Lung (tissue), 11 donors: ENCODE measurements at regions not wholly inside any gene's neighbourhood (a gene's known extent, or its start where the extent isn't known, plus 50 kb on each side); places are given as distances from the start of the nearest gene placed in this dataset.
"Not testable (repeated sequence)": the region's sequence is repeated elsewhere in the genome, so short reads cannot be mapped to it uniquely, and the experiment has no call there.

Source experiments
- ATAC-seq: fragments of 200-7000 bp; cut with Tn5 transposase; one replicate; pipeline ENCODE4 v1.9.1; 2020; ENCODE audit warnings: moderate number of reproducible peaks; ENCODE audit not compliant: insufficient read depth, low FRiP score
- DNase-seq, 3 donors: peaks; one replicate each; pipeline ENCODE4 v3.0.0-alpha.2; 2013 to 2017
- H3K27ac ChIP-seq, 2 donors: one replicate each; pipeline ENCODE4 v1.5.1; 2013; ENCODE audit warnings: mild to moderate bottlenecking in 2 of 2, moderate library complexity in 2 of 2, control low read depth in 1 of 2, inconsistent platforms in 1 of 2, low read depth in 1 of 2, low read length in 1 of 2
- H3K27me3 ChIP-seq, 3 donors: one replicate each; pipeline ENCODE4 v1.5.1; 2013; ENCODE audit warnings: low read length in 2 of 3; ENCODE audit not compliant: control insufficient read depth in 3 of 3, insufficient read depth in 3 of 3
- H3K36me3 ChIP-seq, 4 donors: one replicate each; pipeline ENCODE4 v1.5.1; 2013; ENCODE audit warnings: low read length in 4 of 4, mild to moderate bottlenecking in 1 of 4, moderate library complexity in 1 of 4; ENCODE audit not compliant: control insufficient read depth in 4 of 4, insufficient read depth in 4 of 4
- H3K4me1 ChIP-seq, 5 donors: one replicate each; pipeline ENCODE4 v1.5.1; 2013; ENCODE audit warnings: low read length in 5 of 5, mild to moderate bottlenecking in 2 of 5, moderate library complexity in 1 of 5; ENCODE audit not compliant: control insufficient read depth in 5 of 5, insufficient read depth in 5 of 5
- H3K4me3 ChIP-seq: one replicate; pipeline ENCODE4 v1.5.1; 2013; ENCODE audit warnings: mild to moderate bottlenecking, control low read depth, moderate library complexity
- H3K9ac ChIP-seq, 2 donors: one replicate each; pipeline ENCODE4 v1.5.1; 2013; ENCODE audit warnings: low read length in 2 of 2, control low read depth in 1 of 2; ENCODE audit not compliant: insufficient read depth in 1 of 2
- H3K9me3 ChIP-seq, 4 donors: one replicate each; pipeline ENCODE4 v1.5.1; 2013; ENCODE audit warnings: low read length in 3 of 4, mild to moderate bottlenecking in 1 of 4, moderate library complexity in 1 of 4; ENCODE audit not compliant: control insufficient read depth in 4 of 4, insufficient read depth in 3 of 4
- CTCF ChIP-seq: IDR thresholded peaks from 2 replicates; pipeline ENCODE4 v1.5.1; 2012; ENCODE audit warnings: mild to moderate bottlenecking; ENCODE audit errors: control extremely low read depth, extremely low read depth
- WGBS, 2 donors: extraction: QIAGEN DNeasy Blood & Tissue Kit; methylation state at CpG; one replicate each; pipeline ENCODE4 v1.1.7; 2013; 5-methylcytosine and 5-hydroxymethylcytosine counted together
- donor health status: control.
- donor health status: control.
- donor health status: Bipolar disorder and iron deficiency.
- donor health status: healthy.
- donor health status: DM: yes; HTN: yes; CAD: no.

- no peak for TF ChIP-seq CTCF
- no peak overlapping the region for H3K9ac ChIP-seq
- DNase-seq, result no peak
- no peaks in the 10 kb centered on the region for H3K27me3 ChIP-seq
- H3K36me3 ChIP-seq, result no peaks in the 10 kb centered on the region
- H3K4me1 ChIP-seq, result no peaks in the 10 kb centered on the region
- no peak overlapping the region for H3K27ac ChIP-seq
- ATAC-seq, result no peak
- no peak overlapping the region for H3K4me3 ChIP-seq
- no peaks in the 10 kb centered on the region for H3K9me3 ChIP-seq
Measured at GRCh38 chr9:74415995-74416394, 81.1 kb upstream of the RORB start.

- not testable (repeated sequence) for ATAC-seq, H3K4me3 ChIP-seq, H3K27ac ChIP-seq, H3K36me3 ChIP-seq, H3K27me3 ChIP-seq, H3K9me3 ChIP-seq, H3K9ac ChIP-seq, DNase-seq, H3K4me1 ChIP-seq
- WGBS, 2 donors, result 84 to 92% methylated on average over 15 to 16 of the region's 16 CpGs
Measured at GRCh38 chr9:74424488-74424887, 72.6 kb upstream of the RORB start.

DNA sequence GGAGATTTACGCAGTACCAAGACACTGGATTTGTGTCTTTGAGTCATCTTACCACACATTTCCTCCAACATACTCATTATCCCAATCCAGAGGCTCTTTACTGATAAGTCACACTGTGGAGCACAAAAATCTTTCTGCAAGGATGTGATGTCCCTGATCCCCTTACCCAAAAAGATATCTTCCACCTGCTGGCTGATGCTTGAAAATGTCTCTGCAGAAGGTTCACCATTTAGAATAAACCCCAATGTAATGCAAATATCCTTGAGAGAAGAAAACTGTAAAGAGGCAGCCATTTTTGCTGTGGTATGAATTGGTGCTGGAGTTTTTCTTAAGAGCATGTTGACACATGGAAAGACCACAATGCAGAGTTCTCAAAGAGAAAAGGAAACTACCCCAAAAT is 65.7 kb upstream of the RORB start:
- no peak for TF ChIP-seq CTCF
- H3K36me3 ChIP-seq, result no peaks in the 10 kb centered on the region
- no peak overlapping the region for H3K4me3 ChIP-seq
- H3K9me3 ChIP-seq, result no peaks in the 10 kb centered on the region
- ATAC-seq (no peak), DNase-seq (no peak)
- no peak overlapping the region for H3K27ac ChIP-seq
- 89% methylated on average over 1 of the region's 1 CpG for WGBS, 2 donors
- no peaks in the 10 kb centered on the region for H3K27me3 ChIP-seq
- H3K9ac ChIP-seq, result no peak overlapping the region
- no peaks in the 10 kb centered on the region for H3K4me1 ChIP-seq

DNA sequence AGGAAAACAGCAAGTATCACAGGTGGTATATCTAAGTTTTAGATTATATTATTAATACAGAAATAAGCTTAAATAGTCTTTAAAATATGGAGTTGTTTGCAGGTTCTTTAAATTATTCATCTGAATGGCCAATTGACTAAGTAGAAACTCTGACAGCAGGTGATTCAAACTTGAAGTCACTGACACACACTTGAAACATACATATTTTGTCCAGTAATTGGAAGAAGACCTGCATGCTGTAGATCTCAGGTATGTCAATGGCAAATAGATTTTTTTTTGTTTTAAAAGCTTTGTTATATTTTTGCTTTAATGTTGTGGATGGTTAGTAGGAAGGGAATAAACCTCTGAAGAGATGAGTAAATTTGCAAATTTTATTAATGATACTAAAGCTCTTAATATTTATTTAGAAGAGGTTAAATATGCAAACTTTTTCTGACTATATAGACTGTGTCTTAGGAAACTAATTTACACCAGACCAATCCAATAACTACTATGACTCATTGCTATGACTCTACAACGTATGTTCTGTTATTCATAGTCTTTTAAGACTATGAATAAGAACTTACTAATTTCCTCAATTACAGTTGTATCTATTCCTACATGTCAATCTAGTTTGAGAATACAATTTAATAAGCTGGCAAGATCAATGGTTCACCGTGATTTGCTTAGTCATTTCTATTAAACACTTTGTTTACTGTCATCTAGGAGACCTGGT is 53.9 kb upstream of the RORB start:
- no peak for TF ChIP-seq CTCF
- Histone ChIP-seq H3K9me3 (no peaks in the 10 kb centered on the region), H3K4me1 (peaks cover 0 to 4% (median 0%) of the 10 kb centered on the region in 5 donors), H3K36me3 (no peaks in the 10 kb centered on the region), H3K27me3 (no peaks in the 10 kb centered on the region), H3K27ac (no peak overlapping the region), H3K4me3 (no peak overlapping the region), H3K9ac (no peak overlapping the region)
- 64 to 87% methylated on average over 2 of the region's 2 CpGs for WGBS, 2 donors
- DNase-seq (no peak), ATAC-seq (no peak)
